ENCODE measurements at regions not wholly inside any gene's neighbourhood (a gene's known extent, or its start where the extent isn't known, plus 50 kb on each side); places are given as distances from the start of the nearest gene placed in this dataset.

DNA sequence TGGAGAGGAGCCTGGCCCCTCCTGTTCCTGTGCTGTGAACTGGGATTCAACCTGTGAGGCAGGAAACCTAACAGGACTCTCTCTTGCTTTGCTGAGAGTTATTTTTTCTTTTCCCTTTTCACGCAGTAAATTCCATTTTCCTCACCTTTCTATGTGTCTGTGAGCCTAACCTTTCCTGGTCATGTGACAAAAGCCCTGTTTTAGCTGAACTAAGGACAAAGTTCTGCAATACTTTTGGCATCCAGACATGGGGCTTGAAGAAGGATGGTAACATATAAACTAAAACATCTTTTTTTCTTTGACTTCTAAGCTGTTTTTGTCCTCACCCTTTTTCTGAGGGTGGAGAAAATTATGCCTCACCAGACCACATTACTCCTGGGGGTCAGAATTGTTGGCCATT, 368.5 kb downstream of the HTR1B start:
- ATAC-seq (no peak), DNase-seq (ENCODE audit: low read depth, low spot score) (no peak)
- H3K27me3 ChIP-seq (ENCODE audit: insufficient read depth, low read length): no peaks in the 10 kb centered on the region
- no peaks in the 10 kb centered on the region for H4K20me1 ChIP-seq (ENCODE audit: insufficient read depth)
- TF ChIP-seq ELF1 (IDR thresholded peaks at IDR 0.05; ENCODE audit: borderline replicate concordance, low read depth) (no peak), POLR2AphosphoS5 (IDR thresholded peaks at IDR 0.05; ENCODE audit: low read depth, low read length) (no peak), ZNF274 (IDR thresholded peaks at IDR 0.05; ENCODE audit: low read depth, low read length) (no peak), POLR2A (IDR thresholded peaks at IDR 0.05; ENCODE audit: borderline replicate concordance, extremely low read depth, insufficient read depth, insufficient read length) (no peak), FOSL1 (IDR thresholded peaks at IDR 0.05; ENCODE audit: low read depth) (no peak), JUND (IDR thresholded peaks at IDR 0.05) (no peak), ZFX (IDR thresholded peaks at IDR 0.05) (no peak), TCF7L2 (IDR thresholded peaks at IDR 0.05; ENCODE audit: borderline replicate concordance, extremely low read depth, insufficient read depth, insufficient read length) (no peak)
- TF ChIP-seq, protein P1, sequence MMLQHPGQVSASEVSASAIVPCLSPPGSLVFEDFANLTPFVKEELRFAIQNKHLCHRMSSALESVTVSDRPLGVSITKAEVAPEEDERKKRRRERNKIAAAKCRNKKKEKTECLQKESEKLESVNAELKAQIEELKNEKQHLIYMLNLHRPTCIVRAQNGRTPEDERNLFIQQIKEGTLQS (IDR thresholded peaks at IDR 0.05): no peak
- intact Hi-C loops (cut with micrococcal nuclease): no loop called here
- no peak overlapping the region for H3K4me3 ChIP-seq (replicated peaks in 1 of 2; ENCODE audit: low read depth in 1 of 2, low read length in 2 of 2)
- H3K79me2 ChIP-seq (ENCODE audit: insufficient read depth, low read length): no peaks in the 10 kb centered on the region
- H3K9me3 ChIP-seq (ENCODE audit: control insufficient read depth in 1 of 2, insufficient read depth in 1 of 2, low read depth in 1 of 2, low read length in 2 of 2): no peaks in the 10 kb centered on the region
- no peak overlapping the region for H2AFZ ChIP-seq (ENCODE audit: low read depth, low read length, poor library complexity, severe bottlenecking)
- BruUV-seq (replicated peaks): no TSS peak
- no peaks in the 10 kb centered on the region for H3K36me3 ChIP-seq (ENCODE audit: control insufficient read depth in 1 of 2, insufficient read depth in 2 of 2, low read length in 2 of 2)
- POLR2A ChIA-PET: no interaction called here
- no peak overlapping the region for H3K4me2 ChIP-seq (ENCODE audit: low read length)
- CTCF ChIA-PET: no interaction called here
- no peaks in the 10 kb centered on the region for H3K9me2 ChIP-seq (ENCODE audit: insufficient read depth)
- RAD21 ChIA-PET (ENCODE audit: low non-redundant PET in 1 of 2, low total read pairs in 2 of 2, uncharacterized antibody in 2 of 2, unreplicated experiment in 2 of 2): no interaction called here
- H3K4me1 ChIP-seq (ENCODE audit: control insufficient read depth in 1 of 2, insufficient read depth in 2 of 2, low read length in 2 of 2): no peaks in the 10 kb centered on the region
- no peak overlapping the region for H3K9ac ChIP-seq (ENCODE audit: low read length)
- H3K27ac ChIP-seq (ENCODE audit: low read depth, low read length): no peak overlapping the region

DNA sequence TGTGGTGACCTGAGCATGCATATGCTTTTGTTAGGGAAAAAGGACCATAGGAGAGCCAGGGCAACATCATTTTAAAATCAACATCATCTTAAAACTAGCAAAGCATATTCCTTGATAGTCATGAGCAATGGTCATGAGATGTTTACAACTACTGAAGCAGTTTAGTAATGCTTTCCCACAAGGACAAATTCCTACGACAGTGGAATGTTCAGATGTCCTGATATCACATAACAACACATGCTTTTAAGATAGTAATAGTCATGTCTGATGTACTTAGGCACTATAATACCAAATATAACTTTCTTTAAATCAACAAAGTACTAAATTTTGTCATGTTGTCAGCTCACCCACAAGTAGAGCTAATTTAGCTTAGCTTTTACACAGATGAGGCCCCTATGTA, 370.3 kb downstream of the HTR1B start:
- no peak overlapping the region for H3K27ac ChIP-seq (ENCODE audit: low read depth, low read length)
- H2AFZ ChIP-seq (ENCODE audit: low read depth, low read length, poor library complexity, severe bottlenecking): no peak overlapping the region
- H4K20me1 ChIP-seq (ENCODE audit: insufficient read depth): no peaks in the 10 kb centered on the region
- no peaks in the 10 kb centered on the region for H3K9me2 ChIP-seq (ENCODE audit: insufficient read depth)
- no peaks in the 10 kb centered on the region for H3K4me1 ChIP-seq (ENCODE audit: control insufficient read depth in 1 of 2, insufficient read depth in 2 of 2, low read length in 2 of 2)
- no peaks in the 10 kb centered on the region for H3K27me3 ChIP-seq (ENCODE audit: insufficient read depth, low read length)
- no peaks in the 10 kb centered on the region for H3K79me2 ChIP-seq (ENCODE audit: insufficient read depth, low read length)
- no peak for DNase-seq (ENCODE audit: low read depth, low spot score)
- no peaks in the 10 kb centered on the region for H3K36me3 ChIP-seq (ENCODE audit: control insufficient read depth in 1 of 2, insufficient read depth in 2 of 2, low read length in 2 of 2)
- ChIA-PET CTCF (no interaction called here), POLR2A (no interaction called here), RAD21 (ENCODE audit: low non-redundant PET in 1 of 2, low total read pairs in 2 of 2, uncharacterized antibody in 2 of 2, unreplicated experiment in 2 of 2) (no interaction called here)
- H3K9ac ChIP-seq (ENCODE audit: low read length): no peak overlapping the region
- H3K9me3 ChIP-seq (ENCODE audit: control insufficient read depth in 1 of 2, insufficient read depth in 1 of 2, low read depth in 1 of 2, low read length in 2 of 2): no peaks in the 10 kb centered on the region
- ATAC-seq: no peak
- intact Hi-C loops (cut with micrococcal nuclease): no loop called here
- no peak overlapping the region for H3K4me2 ChIP-seq (ENCODE audit: low read length)
- no TSS peak for BruUV-seq (replicated peaks)
- no peak overlapping the region for H3K4me3 ChIP-seq (replicated peaks in 1 of 2; ENCODE audit: low read depth in 1 of 2, low read length in 2 of 2)
- TF ChIP-seq RAD21 (IDR thresholded peaks at IDR 0.05; ENCODE audit: low read depth) (no peak), EGR1 (IDR thresholded peaks at IDR 0.05; ENCODE audit: low read depth) (no peak), POLR2AphosphoS5 (IDR thresholded peaks at IDR 0.05; ENCODE audit: low read depth, low read length) (no peak), EZH2phosphoT487 (IDR thresholded peaks at IDR 0.05; ENCODE audit: borderline replicate concordance) (no peak), EZH2 (IDR thresholded peaks at IDR 0.05) (no peak), JUND (IDR thresholded peaks at IDR 0.05) (no peak), POLR2A (IDR thresholded peaks at IDR 0.05; ENCODE audit: borderline replicate concordance, extremely low read depth, insufficient read depth, insufficient read length) (no peak), ZNF274 (IDR thresholded peaks at IDR 0.05; ENCODE audit: low read depth, low read length) (no peak), SIN3A (IDR thresholded peaks at IDR 0.05; ENCODE audit: low read depth) (no peak)
- TF ChIP-seq, protein P2, sequence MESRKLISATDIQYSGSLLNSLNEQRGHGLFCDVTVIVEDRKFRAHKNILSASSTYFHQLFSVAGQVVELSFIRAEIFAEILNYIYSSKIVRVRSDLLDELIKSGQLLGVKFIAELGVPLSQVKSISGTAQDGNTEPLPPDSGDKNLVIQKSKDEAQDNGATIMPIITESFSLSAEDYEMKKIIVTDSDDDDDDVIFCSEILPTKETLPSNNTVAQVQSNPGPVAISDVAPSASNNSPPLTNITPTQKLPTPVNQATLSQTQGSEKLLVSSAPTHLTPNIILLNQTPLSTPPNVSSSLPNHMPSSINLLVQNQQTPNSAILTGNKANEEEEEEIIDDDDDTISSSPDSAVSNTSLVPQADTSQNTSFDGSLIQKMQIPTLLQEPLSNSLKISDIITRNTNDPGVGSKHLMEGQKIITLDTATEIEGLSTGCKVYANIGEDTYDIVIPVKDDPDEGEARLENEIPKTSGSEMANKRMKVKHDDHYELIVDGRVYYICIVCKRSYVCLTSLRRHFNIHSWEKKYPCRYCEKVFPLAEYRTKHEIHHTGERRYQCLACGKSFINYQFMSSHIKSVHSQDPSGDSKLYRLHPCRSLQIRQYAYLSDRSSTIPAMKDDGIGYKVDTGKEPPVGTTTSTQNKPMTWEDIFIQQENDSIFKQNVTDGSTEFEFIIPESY (IDR thresholded peaks at IDR 0.05; ENCODE audit: extremely low read depth, insufficient replicate concordance, low read length): no peak
- TF ChIP-seq, protein P3, sequence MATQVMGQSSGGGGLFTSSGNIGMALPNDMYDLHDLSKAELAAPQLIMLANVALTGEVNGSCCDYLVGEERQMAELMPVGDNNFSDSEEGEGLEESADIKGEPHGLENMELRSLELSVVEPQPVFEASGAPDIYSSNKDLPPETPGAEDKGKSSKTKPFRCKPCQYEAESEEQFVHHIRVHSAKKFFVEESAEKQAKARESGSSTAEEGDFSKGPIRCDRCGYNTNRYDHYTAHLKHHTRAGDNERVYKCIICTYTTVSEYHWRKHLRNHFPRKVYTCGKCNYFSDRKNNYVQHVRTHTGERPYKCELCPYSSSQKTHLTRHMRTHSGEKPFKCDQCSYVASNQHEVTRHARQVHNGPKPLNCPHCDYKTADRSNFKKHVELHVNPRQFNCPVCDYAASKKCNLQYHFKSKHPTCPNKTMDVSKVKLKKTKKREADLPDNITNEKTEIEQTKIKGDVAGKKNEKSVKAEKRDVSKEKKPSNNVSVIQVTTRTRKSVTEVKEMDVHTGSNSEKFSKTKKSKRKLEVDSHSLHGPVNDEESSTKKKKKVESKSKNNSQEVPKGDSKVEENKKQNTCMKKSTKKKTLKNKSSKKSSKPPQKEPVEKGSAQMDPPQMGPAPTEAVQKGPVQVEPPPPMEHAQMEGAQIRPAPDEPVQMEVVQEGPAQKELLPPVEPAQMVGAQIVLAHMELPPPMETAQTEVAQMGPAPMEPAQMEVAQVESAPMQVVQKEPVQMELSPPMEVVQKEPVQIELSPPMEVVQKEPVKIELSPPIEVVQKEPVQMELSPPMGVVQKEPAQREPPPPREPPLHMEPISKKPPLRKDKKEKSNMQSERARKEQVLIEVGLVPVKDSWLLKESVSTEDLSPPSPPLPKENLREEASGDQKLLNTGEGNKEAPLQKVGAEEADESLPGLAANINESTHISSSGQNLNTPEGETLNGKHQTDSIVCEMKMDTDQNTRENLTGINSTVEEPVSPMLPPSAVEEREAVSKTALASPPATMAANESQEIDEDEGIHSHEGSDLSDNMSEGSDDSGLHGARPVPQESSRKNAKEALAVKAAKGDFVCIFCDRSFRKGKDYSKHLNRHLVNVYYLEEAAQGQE (IDR thresholded peaks at IDR 0.05; ENCODE audit: low read depth): no peak
- TF ChIP-seq, protein P4, sequence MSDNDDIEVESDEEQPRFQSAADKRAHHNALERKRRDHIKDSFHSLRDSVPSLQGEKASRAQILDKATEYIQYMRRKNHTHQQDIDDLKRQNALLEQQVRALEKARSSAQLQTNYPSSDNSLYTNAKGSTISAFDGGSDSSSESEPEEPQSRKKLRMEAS (IDR thresholded peaks at IDR 0.05): no peak
